ENCODE measurements at regions not wholly inside any gene's neighbourhood (a gene's known extent, or its start where the extent isn't known, plus 50 kb on each side); places are given as distances from the start of the nearest gene placed in this dataset.

DNA sequence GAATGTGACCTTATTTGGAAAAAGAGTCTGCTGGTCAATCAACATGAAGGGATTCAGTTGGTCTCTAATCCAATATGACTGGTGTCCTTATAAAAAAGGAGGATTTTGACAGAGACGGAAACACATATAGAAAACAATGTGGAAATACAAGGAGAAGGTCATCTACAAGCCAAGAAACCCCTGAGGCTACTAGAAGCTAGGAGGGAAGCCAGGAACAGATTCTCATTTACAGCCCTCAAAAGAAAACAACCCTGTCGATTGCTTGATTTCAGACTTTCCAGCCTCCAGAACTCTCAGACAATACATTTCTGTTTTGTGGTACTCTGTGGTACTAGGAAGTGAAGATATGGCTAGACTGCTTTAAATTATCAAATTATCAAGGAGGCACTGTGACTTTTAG lies 162.9 kb upstream of the IGF1R start:
- Mint-ChIP-seq H3K36me3 (no peaks in the 10 kb centered on the region), H3K27me3 (peaks cover 2 to 28% (median 19%) of the 10 kb centered on the region in 5 donors), H3K4me1 (no peaks in the 10 kb centered on the region), H3K9me3 (peaks cover 2 to 26% (median 9%) of the 10 kb centered on the region in 11 donors), H3K27ac (no peak overlapping the region), H3K4me3 (no peak overlapping the region)
- ChIA-PET POLR2A (no interaction called here), CTCF (no interaction called here)
- ATAC-seq (no peak), DNase-seq (no peak)
- Histone ChIP-seq H3K27me3 (ENCODE audit: control insufficient read depth in 2 of 2, insufficient read depth in 2 of 2, low read length in 2 of 2) (no peaks in the 10 kb centered on the region), H3K27ac (ENCODE audit: low read depth, low read length) (no peak overlapping the region), H3K4me3 (ENCODE audit: low read length) (no peak overlapping the region), H3K4me1 (ENCODE audit: control insufficient read depth in 2 of 2, insufficient read depth in 2 of 2, low read length in 2 of 2) (no peaks in the 10 kb centered on the region), H3K9me3 (ENCODE audit: control insufficient read depth in 2 of 3, low read length in 3 of 3) (peaks cover 0 to 8% (median 0%) of the 10 kb centered on the region in 3 experiments), H3K36me3 (ENCODE audit: control insufficient read depth in 2 of 3, insufficient read depth in 3 of 3, low read length in 3 of 3) (no peaks in the 10 kb centered on the region)
- intact Hi-C loops (cut with micrococcal nuclease): no loop called here

DNA sequence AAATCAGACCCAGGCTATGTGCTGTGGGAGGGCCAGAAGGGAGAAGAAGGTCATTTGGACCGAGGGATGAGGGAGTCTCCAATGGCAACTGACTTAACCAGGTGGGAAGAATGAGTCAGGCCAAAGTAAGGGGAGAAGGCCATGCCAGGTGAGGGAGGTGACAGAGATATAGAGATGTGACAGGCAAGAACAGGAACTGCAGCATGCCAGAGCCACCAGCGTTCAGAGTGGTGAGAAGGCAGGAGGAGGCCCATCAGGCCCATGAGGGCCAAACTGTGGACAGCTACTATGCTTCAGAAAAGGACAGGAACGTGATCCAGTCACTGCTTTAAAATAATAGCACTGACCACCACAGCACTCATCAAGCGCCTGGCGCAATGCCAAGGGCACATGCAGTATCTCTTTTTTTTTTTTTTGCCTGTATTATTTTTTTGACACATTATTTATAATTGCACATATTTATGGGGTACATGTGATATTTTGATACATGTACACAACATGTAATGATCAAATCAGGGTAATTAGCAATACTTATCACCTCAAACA lies 154.3 kb upstream of the IGF1R start:
- ATAC-seq: no peak
- H3K4me1 Mint-ChIP-seq: no peaks in the 10 kb centered on the region
- H3K36me3 ChIP-seq (ENCODE audit: control insufficient read depth in 2 of 3, insufficient read depth in 3 of 3, low read length in 3 of 3): no peaks in the 10 kb centered on the region
- intact Hi-C loops (cut with micrococcal nuclease): no loop called here
- no peak overlapping the region for H3K4me3 Mint-ChIP-seq
- H3K4me3 ChIP-seq (ENCODE audit: low read length): no peak overlapping the region
- H3K27me3 Mint-ChIP-seq: peaks cover under 1 to 15% (median 8%) of the 10 kb centered on the region in 5 donors
- no peaks in the 10 kb centered on the region for H3K27me3 ChIP-seq (ENCODE audit: control insufficient read depth in 2 of 2, insufficient read depth in 2 of 2, low read length in 2 of 2)
- H3K9me3 Mint-ChIP-seq: peaks cover 0 to 34% (median 11%) of the 10 kb centered on the region in 11 donors
- peaks cover 0 to 4% (median 0%) of the 10 kb centered on the region in 5 donors for H3K36me3 Mint-ChIP-seq
- no peaks in the 10 kb centered on the region for H3K4me1 ChIP-seq (ENCODE audit: control insufficient read depth in 2 of 2, insufficient read depth in 2 of 2, low read length in 2 of 2)
- DNase-seq: no peak
- H3K27ac Mint-ChIP-seq: no peak overlapping the region
- no peaks in the 10 kb centered on the region for H3K9me3 ChIP-seq (ENCODE audit: control insufficient read depth in 2 of 3, low read length in 3 of 3)
- CTCF ChIA-PET: interaction anchor here (0.7 kb wide), 1 partner anchor 178 kb away, joined by 3 read pairs; no protein-coding TSS in a partner anchor
- POLR2A ChIA-PET: no interaction called here
- H3K27ac ChIP-seq (ENCODE audit: low read depth, low read length): no peak overlapping the region

DNA sequence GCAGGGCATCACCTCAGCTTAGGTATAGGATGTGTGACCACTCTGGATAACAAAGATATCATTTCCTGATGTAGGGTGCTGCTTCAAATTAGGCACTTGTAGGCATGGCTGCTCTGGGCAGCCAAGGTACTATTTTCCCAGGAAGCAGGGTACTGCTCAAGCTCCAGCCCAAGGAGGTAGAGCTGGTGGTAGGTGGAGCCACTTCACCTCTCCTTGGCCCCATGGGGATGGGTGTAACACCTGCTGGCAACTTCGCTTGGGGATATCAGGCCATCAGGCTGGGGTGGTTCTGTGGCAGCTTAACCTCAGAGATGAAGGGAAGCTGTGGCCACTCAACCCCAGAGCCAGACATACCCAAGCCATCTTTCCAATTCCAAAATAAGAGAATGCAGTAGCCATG lies 147.1 kb upstream of the IGF1R start:
- ChIA-PET POLR2A (no interaction called here), CTCF (no interaction called here)
- peaks cover 41 to 64% (median 54%) of the 10 kb centered on the region in 5 donors for H3K27me3 Mint-ChIP-seq

DNA sequence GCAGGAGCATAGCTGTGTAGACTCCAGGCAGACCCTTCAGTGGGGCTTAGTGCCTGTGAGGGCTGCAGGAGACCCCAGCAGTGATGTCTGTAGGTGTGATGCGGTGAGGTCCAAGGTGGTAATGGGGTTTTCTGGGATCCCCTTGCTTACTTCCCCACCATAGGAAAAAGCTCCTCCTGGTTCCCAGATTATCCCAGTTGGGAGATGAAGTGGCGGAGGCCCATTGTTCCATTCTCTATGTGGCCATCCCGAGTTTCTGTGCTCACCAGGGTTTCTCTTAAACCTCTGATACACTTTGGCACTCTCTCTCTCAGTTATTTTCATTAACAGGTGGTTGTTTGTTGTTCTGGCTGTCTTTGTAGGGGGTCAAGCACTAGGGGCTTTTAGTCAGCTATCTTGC lies 146.7 kb upstream of the IGF1R start:
- CTCF ChIA-PET: no interaction called here
- DNase-seq: no peak
- no peak overlapping the region for H3K27ac Mint-ChIP-seq

More for the DNA sequence above, 147.1 kb upstream of the IGF1R start:
- H3K27ac Mint-ChIP-seq: no peak overlapping the region
- no peaks in the 10 kb centered on the region for H3K4me1 Mint-ChIP-seq
- DNase-seq (no peak), ATAC-seq (no peak)
- H3K36me3 Mint-ChIP-seq: peaks cover 0 to 11% (median 0%) of the 10 kb centered on the region in 5 donors
- H3K9me3 Mint-ChIP-seq: peaks cover 3 to 34% (median 14%) of the 10 kb centered on the region in 11 donors
- no peaks in the 10 kb centered on the region for H3K4me1 ChIP-seq (ENCODE audit: control insufficient read depth in 2 of 2, insufficient read depth in 2 of 2, low read length in 2 of 2)
- no peaks in the 10 kb centered on the region for H3K27me3 ChIP-seq (ENCODE audit: control insufficient read depth in 2 of 2, insufficient read depth in 2 of 2, low read length in 2 of 2)
- H3K36me3 ChIP-seq (ENCODE audit: control insufficient read depth in 2 of 3, insufficient read depth in 3 of 3, low read length in 3 of 3): no peaks in the 10 kb centered on the region
- no peak overlapping the region for H3K27ac ChIP-seq (ENCODE audit: low read depth, low read length)
- no peaks in the 10 kb centered on the region for H3K9me3 ChIP-seq (ENCODE audit: control insufficient read depth in 2 of 3, low read length in 3 of 3)
- H3K4me3 ChIP-seq (ENCODE audit: low read length): no peak overlapping the region
- intact Hi-C loops (cut with micrococcal nuclease): no loop called here
- no peak overlapping the region for H3K4me3 Mint-ChIP-seq

DNA sequence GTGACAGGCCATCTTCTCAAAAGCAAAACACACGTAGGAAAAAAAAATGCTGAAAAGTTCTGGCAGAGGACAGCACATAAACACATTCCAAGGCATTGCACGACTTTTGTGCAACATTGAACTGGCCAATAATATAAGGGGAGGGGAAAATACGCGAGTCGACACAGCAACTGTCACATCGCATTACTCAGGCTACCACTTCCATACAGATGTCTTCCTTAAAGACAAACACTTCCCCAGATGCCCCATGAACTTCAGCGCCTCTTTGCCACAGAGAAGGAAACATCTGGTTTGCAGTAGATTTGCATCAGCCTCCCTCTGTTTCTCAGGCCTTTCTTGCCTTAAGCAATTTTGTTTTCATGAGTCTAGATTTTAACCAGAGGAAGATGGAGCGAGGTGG lies 144.4 kb upstream of the IGF1R start:
- H3K4me3 Mint-ChIP-seq: no peak overlapping the region
- H3K9me3 Mint-ChIP-seq: peaks cover 2 to 16% (median 9%) of the 10 kb centered on the region in 11 donors
- H3K4me1 Mint-ChIP-seq: peaks cover 0 to 3% (median 0%) of the 10 kb centered on the region in 7 donors
- ChIA-PET POLR2A (no interaction called here), CTCF (no interaction called here)
- Histone ChIP-seq H3K36me3 (ENCODE audit: control insufficient read depth in 2 of 3, insufficient read depth in 3 of 3, low read length in 3 of 3) (no peaks in the 10 kb centered on the region), H3K4me1 (ENCODE audit: control insufficient read depth in 2 of 2, insufficient read depth in 2 of 2, low read length in 2 of 2) (no peaks in the 10 kb centered on the region), H3K9me3 (ENCODE audit: control insufficient read depth in 2 of 3, low read length in 3 of 3) (no peaks in the 10 kb centered on the region), H3K27me3 (ENCODE audit: control insufficient read depth in 2 of 2, insufficient read depth in 2 of 2, low read length in 2 of 2) (no peaks in the 10 kb centered on the region), H3K27ac (ENCODE audit: low read depth, low read length) (no peak overlapping the region), H3K4me3 (ENCODE audit: low read length) (no peak overlapping the region)
- H3K27ac Mint-ChIP-seq: no peak overlapping the region
- peaks cover 0 to 10% (median 0%) of the 10 kb centered on the region in 5 donors for H3K36me3 Mint-ChIP-seq
- intact Hi-C loops (cut with micrococcal nuclease): no loop called here
- ATAC-seq (no peak), DNase-seq (no peak)
- peaks cover 44 to 60% (median 55%) of the 10 kb centered on the region in 5 donors for H3K27me3 Mint-ChIP-seq

More for the DNA sequence above, 146.7 kb upstream of the IGF1R start:
- Histone ChIP-seq H3K4me1 (ENCODE audit: control insufficient read depth in 2 of 2, insufficient read depth in 2 of 2, low read length in 2 of 2) (no peaks in the 10 kb centered on the region), H3K27ac (ENCODE audit: low read depth, low read length) (no peak overlapping the region), H3K27me3 (ENCODE audit: control insufficient read depth in 2 of 2, insufficient read depth in 2 of 2, low read length in 2 of 2) (no peaks in the 10 kb centered on the region), H3K4me3 (ENCODE audit: low read length) (no peak overlapping the region), H3K36me3 (ENCODE audit: control insufficient read depth in 2 of 3, insufficient read depth in 3 of 3, low read length in 3 of 3) (no peaks in the 10 kb centered on the region), H3K9me3 (ENCODE audit: control insufficient read depth in 2 of 3, low read length in 3 of 3) (no peaks in the 10 kb centered on the region)
- H3K27me3 Mint-ChIP-seq: peaks cover 38 to 65% (median 55%) of the 10 kb centered on the region in 5 donors
- no peak overlapping the region for H3K4me3 Mint-ChIP-seq
- intact Hi-C loops (cut with micrococcal nuclease): no loop called here
- peaks cover 3 to 32% (median 14%) of the 10 kb centered on the region in 11 donors for H3K9me3 Mint-ChIP-seq
- peaks cover 0 to 11% (median 0%) of the 10 kb centered on the region in 5 donors for H3K36me3 Mint-ChIP-seq
- POLR2A ChIA-PET: no interaction called here
- H3K4me1 Mint-ChIP-seq: peaks cover 0 to 3% (median 0%) of the 10 kb centered on the region in 7 donors
- no peak for ATAC-seq

DNA sequence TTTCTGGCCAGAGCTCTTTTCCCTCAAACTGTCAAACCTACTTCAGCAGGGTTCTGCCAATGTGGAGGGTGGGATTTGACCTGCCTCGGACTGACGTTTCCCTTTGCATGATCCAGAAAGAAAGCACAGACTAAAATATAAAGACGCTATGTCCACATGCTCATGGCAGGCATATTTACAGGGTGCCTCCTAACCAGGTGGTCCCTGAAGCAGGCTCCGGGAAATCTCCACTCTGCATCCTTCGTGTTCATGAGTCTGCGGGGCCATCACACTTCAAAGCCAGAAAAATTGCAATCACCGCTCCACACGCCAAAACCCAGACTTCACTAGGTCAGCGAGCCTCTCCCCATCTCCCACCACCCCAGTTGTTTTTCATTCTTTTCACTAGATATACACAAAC lies 143.3 kb upstream of the IGF1R start:
- Histone ChIP-seq H3K27ac (ENCODE audit: low read depth, low read length) (no peak overlapping the region), H3K4me3 (ENCODE audit: low read length) (no peak overlapping the region), H3K9me3 (ENCODE audit: control insufficient read depth in 2 of 3, low read length in 3 of 3) (no peaks in the 10 kb centered on the region), H3K4me1 (ENCODE audit: control insufficient read depth in 2 of 2, insufficient read depth in 2 of 2, low read length in 2 of 2) (no peaks in the 10 kb centered on the region), H3K27me3 (ENCODE audit: control insufficient read depth in 2 of 2, insufficient read depth in 2 of 2, low read length in 2 of 2) (no peaks in the 10 kb centered on the region), H3K36me3 (ENCODE audit: control insufficient read depth in 2 of 3, insufficient read depth in 3 of 3, low read length in 3 of 3) (no peaks in the 10 kb centered on the region)
- peaks cover 0 to 3% (median 0%) of the 10 kb centered on the region in 7 donors for H3K4me1 Mint-ChIP-seq
- no peak overlapping the region for H3K27ac Mint-ChIP-seq
- no peak overlapping the region for H3K4me3 Mint-ChIP-seq
- peaks cover 0 to 5% (median under 1%) of the 10 kb centered on the region in 11 donors for H3K9me3 Mint-ChIP-seq
- intact Hi-C loops (cut with micrococcal nuclease): no loop called here
- H3K27me3 Mint-ChIP-seq: peaks cover 42 to 59% (median 45%) of the 10 kb centered on the region in 5 donors
- ATAC-seq (no peak), DNase-seq (no peak)
- ChIA-PET POLR2A (no interaction called here), CTCF (no interaction called here)
- peaks cover 0 to under 1% (median 0%) of the 10 kb centered on the region in 5 donors for H3K36me3 Mint-ChIP-seq

DNA sequence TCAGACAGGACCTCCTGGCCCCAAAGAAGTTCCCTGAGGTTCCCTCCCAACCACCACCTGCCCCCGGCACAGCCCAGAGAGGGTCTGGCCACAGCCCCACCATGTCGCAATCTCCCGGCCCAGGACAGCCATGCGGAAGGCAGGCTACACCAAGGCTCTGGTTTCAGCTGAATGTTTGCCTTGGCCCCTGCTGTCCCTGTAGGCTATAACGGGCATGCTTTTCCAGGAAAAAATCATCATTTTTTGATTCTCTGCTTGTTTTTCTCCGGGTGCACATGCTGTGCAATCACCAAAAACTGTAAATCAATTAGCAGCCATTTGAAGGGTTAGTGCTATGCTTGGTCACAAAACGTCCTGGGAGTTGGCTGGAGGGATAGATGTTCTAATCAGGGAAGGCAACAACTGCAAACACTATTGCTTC lies 142.7 kb upstream of the IGF1R start:
- H3K27me3 Mint-ChIP-seq: peaks cover 42 to 59% (median 45%) of the 10 kb centered on the region in 5 donors
- intact Hi-C loops (cut with micrococcal nuclease): no loop called here
- Histone ChIP-seq H3K4me1 (ENCODE audit: control insufficient read depth in 2 of 2, insufficient read depth in 2 of 2, low read length in 2 of 2) (no peaks in the 10 kb centered on the region), H3K27me3 (ENCODE audit: control insufficient read depth in 2 of 2, insufficient read depth in 2 of 2, low read length in 2 of 2) (no peaks in the 10 kb centered on the region), H3K36me3 (ENCODE audit: control insufficient read depth in 2 of 3, insufficient read depth in 3 of 3, low read length in 3 of 3) (no peaks in the 10 kb centered on the region), H3K27ac (ENCODE audit: low read depth, low read length) (no peak overlapping the region), H3K9me3 (ENCODE audit: control insufficient read depth in 2 of 3, low read length in 3 of 3) (no peaks in the 10 kb centered on the region), H3K4me3 (ENCODE audit: low read length) (no peak overlapping the region)
- ChIA-PET CTCF (no interaction called here), POLR2A (no interaction called here)
- DNase-seq (no peak), ATAC-seq (no peak)
- H3K9me3 Mint-ChIP-seq: peaks cover 0 to 5% (median 0%) of the 10 kb centered on the region in 11 donors
- H3K36me3 Mint-ChIP-seq: no peaks in the 10 kb centered on the region
- H3K4me1 Mint-ChIP-seq: peaks cover 0 to 3% (median 0%) of the 10 kb centered on the region in 7 donors
- H3K27ac Mint-ChIP-seq: no peak overlapping the region
- no peak overlapping the region for H3K4me3 Mint-ChIP-seq
